PC-9 (cell line): ENCODE measurements at regions not wholly inside any gene's neighbourhood (a gene's known extent, or its start where the extent isn't known, plus 50 kb on each side); places are given as distances from the start of the nearest gene placed in this dataset.

Experiments used
- BruUV-seq: library from RNA; stranded (reverse); fragments of 400-500 nt; replicated peaks from 2 replicates; lab custom pipeline; 2021; lab: Mats Ljungman, UMichigan
- CTCF ChIA-PET: fragments of 300-600 bp; sonication (Branson Sonifier 250); formaldehyde crosslinking; loops from one replicate; lab custom pipeline; 2022; ENCODE audit warnings: antibody characterized with exemption; lab: Charles Lee
- POLR2A ChIA-PET: fragments of 300-600 bp; sonication (Branson Sonifier 250); formaldehyde crosslinking; loops from one replicate; lab custom pipeline; 2022; ENCODE audit warnings: antibody characterized with exemption; ENCODE audit not compliant: unreplicated experiment; lab: Charles Lee
- DNase-seq, 2 experiments: peaks; one replicate each; pipeline versions ENCODE4 v3.0.0 to v3.0.0-alpha.2; 2015 to 2022; ENCODE audit warnings: mixed read lengths in 1 of 2
- H2AFZ ChIP-seq: fragments of 200-600 bp; sonication (generic); 2 replicates; pipeline ENCODE4 v1.8.1; 2017; ENCODE audit warnings: antibody characterized with exemption
- H3F3A ChIP-seq: fragments of 200-600 bp; sonication (generic); 2 replicates; pipeline ENCODE4 v1.8.1; 2017; ENCODE audit warnings: antibody characterized with exemption, mild to moderate bottlenecking, low read depth; ENCODE audit not compliant: insufficient read depth
- H3K27ac ChIP-seq: fragments of 200-600 bp; sonication (generic); 2 replicates; pipeline ENCODE4 v1.6.1; 2016; ENCODE audit warnings: mixed run types
- H3K27me3 ChIP-seq: fragments of 200-600 bp; sonication (generic); 2 replicates; pipeline ENCODE4 v1.6.1; 2016; ENCODE audit warnings: low read depth, mixed run types; ENCODE audit not compliant: insufficient read depth
- H3K36me3 ChIP-seq: fragments of 200-600 bp; sonication (generic); 2 replicates; pipeline ENCODE4 v1.6.1; 2016; ENCODE audit warnings: low read depth, mixed run types
- H3K4me1 ChIP-seq: fragments of 200-600 bp; sonication (generic); replicated peaks from 2 replicates; pipeline ENCODE4 v1.6.1; 2016; ENCODE audit warnings: mixed run types; ENCODE audit not compliant: insufficient read depth
- H3K4me2 ChIP-seq: fragments of 200-600 bp; sonication (generic); 2 replicates; pipeline ENCODE4 v1.6.1; 2017; ENCODE audit warnings: mixed run types
- H3K4me3 ChIP-seq: fragments of 200-600 bp; sonication (generic); 2 replicates; pipeline ENCODE4 v1.6.1; 2016; ENCODE audit warnings: mixed run types
- H3K79me2 ChIP-seq: fragments of 200-600 bp; sonication (generic); 2 replicates; pipeline ENCODE4 v1.6.1; 2017; ENCODE audit warnings: low read depth, mixed run types
- H3K9me2 ChIP-seq: fragments of 200-600 bp; sonication (generic); 2 replicates; pipeline ENCODE4 v1.8.1; 2017; ENCODE audit warnings: mild to moderate bottlenecking; ENCODE audit not compliant: insufficient read depth
- H3K9me3 ChIP-seq: fragments of 200-600 bp; sonication (generic); 2 replicates; pipeline ENCODE4 v1.8.1; 2016; ENCODE audit warnings: low read depth; ENCODE audit not compliant: insufficient read depth
- H4K20me1 ChIP-seq: fragments of 200-600 bp; sonication (generic); 2 replicates; pipeline ENCODE4 v1.8.1; 2017; ENCODE audit not compliant: insufficient read depth
- CTCF ChIP-seq: fragments of 200-600 bp; sonication (generic); conservative IDR thresholded peaks from 2 replicates; pipeline ENCODE4 v1.6.1; 2017; ENCODE audit warnings: mixed run types, antibody characterized with exemption, mild to moderate bottlenecking, moderate library complexity
- EZH2 ChIP-seq: fragments of 200-600 bp; sonication (generic); IDR thresholded peaks from 2 replicates; pipeline ENCODE4 v1.8.0; 2017; ENCODE audit warnings: antibody characterized with exemption, low read depth
- intact Hi-C: fragments of 100-400 bp; cut with micrococcal nuclease; formaldehyde crosslinking; loops from one replicate; pipeline ENCODE4 v1.10.0; 2022; ENCODE audit not compliant: unreplicated experiment

GRCh38 chr11:90822996-90823395 lies 600.1 kb upstream of the CHORDC1 start:
- POLR2A ChIA-PET, result no interaction called here
- CTCF ChIA-PET, result no interaction called here
- no peaks in the 10 kb centered on the region for H3K27me3 ChIP-seq

GRCh38 chr11:90818196-90818745 lies 595.4 kb upstream of the CHORDC1 start:
- Histone ChIP-seq H3K27me3 (no peaks in the 10 kb centered on the region), H3K4me3 (no peak overlapping the region), H3K4me1 (peaks cover 15% of the 10 kb centered on the region; the same call in 1 of the 2 replicates), H3K9me2 (no peaks in the 10 kb centered on the region), H2AFZ (peak overlapping the region; percentile 17; the same call in 1 of the 2 replicates), H3K36me3 (no peaks in the 10 kb centered on the region), H3K9me3 (0 out of 2 replicates have a peak, but pooled peaks cover 6% of the 10 kb centered on the region), H3K4me2 (no peak overlapping the region), H4K20me1 (no peaks in the 10 kb centered on the region), H3K27ac (no peak overlapping the region), H3K79me2 (no peaks in the 10 kb centered on the region), H3F3A (no peaks in the 10 kb centered on the region)
- DNase-seq, result peak in 1 of 2 experiments; percentile 54
- ChIA-PET POLR2A (interaction anchor here (0.6 kb wide), 1 partner anchor 605 kb away, joined by 3 read pairs; no protein-coding TSS in a partner anchor), CTCF (no interaction called here)
- TF ChIP-seq CTCF, result no peak
- BruUV-seq, result no TSS peak
- intact Hi-C loops, result no loop called here

More at GRCh38 chr11:90822996-90823395, 600.1 kb upstream of the CHORDC1 start:
- Histone ChIP-seq H3K4me1 (peaks cover 22% of the 10 kb centered on the region), H3K9me2 (no peaks in the 10 kb centered on the region), H2AFZ (no peak overlapping the region), H3K9me3 (no peaks in the 10 kb centered on the region), H3F3A (no peaks in the 10 kb centered on the region), H3K36me3 (no peaks in the 10 kb centered on the region), H4K20me1 (no peaks in the 10 kb centered on the region), H3K27ac (no peak overlapping the region), H3K79me2 (no peaks in the 10 kb centered on the region), H3K4me3 (no peak overlapping the region), H3K4me2 (peak overlapping the region; percentile 35; the same call in 1 of the 2 replicates)
- TF ChIP-seq CTCF (no peak), EZH2 (no peak)
- DNase-seq, result no peak
- no TSS peak for BruUV-seq
- intact Hi-C loops, result no loop called here

- no peaks in the 10 kb centered on the region for H4K20me1 ChIP-seq
- no peak overlapping the region for H3K4me2 ChIP-seq
- TF ChIP-seq CTCF, result no peak
- no peak for TF ChIP-seq EZH2
- ChIA-PET CTCF (no interaction called here), POLR2A (no interaction called here)
- no peaks in the 10 kb centered on the region for H3K27me3 ChIP-seq
- no peaks in the 10 kb centered on the region for H3K9me2 ChIP-seq
- no TSS peak for BruUV-seq
- DNase-seq, result no peak
- intact Hi-C loops, result loop anchor here (10.0 kb wide), 1 partner anchor 295 kb away; no protein-coding TSS in a partner anchor
- H2AFZ ChIP-seq, result no peak overlapping the region
- no peaks in the 10 kb centered on the region for H3K79me2 ChIP-seq
- no peak overlapping the region for H3K27ac ChIP-seq
- peaks cover 11% of the 10 kb centered on the region; the same call in 1 of the 2 replicates for H3K4me1 ChIP-seq
- no peak overlapping the region for H3K4me3 ChIP-seq
- no peaks in the 10 kb centered on the region for H3K36me3 ChIP-seq
- no peaks in the 10 kb centered on the region for H3F3A ChIP-seq
- peaks cover 9% of the 10 kb centered on the region; the same call in 1 of the 2 replicates for H3K9me3 ChIP-seq
These were observed 586.7 kb upstream of the CHORDC1 start for GRCh38 chr11:90809581-90809980.
